RWPE2 (cell line): ENCODE measurements at regions not wholly inside any gene's neighbourhood (a gene's known extent, or its start where the extent isn't known, plus 50 kb on each side); places are given as distances from the start of the nearest gene placed in this dataset.

Source experiments
- ATAC-seq: fragments of 200-7000 bp; cut with Tn5 transposase; 3 replicates; pipeline ENCODE4 v1.9.1; 2021; ENCODE audit warnings: low read depth
- DNase-seq: peaks from one replicate; pipeline ENCODE4 v3.0.0-alpha.2; 2020; ENCODE audit warnings: low spot score
- H3K27ac ChIP-seq: fragments of 450-650 bp; 2 replicates; pipeline ENCODE4 v1.5.1; 2017; ENCODE audit warnings: mild to moderate bottlenecking; ENCODE audit not compliant: poor library complexity, severe bottlenecking
- H3K27me3 ChIP-seq: fragments of 250-450 bp; sonication (Bioruptor Pico); 2 replicates; pipeline ENCODE4 v1.5.1; 2021; ENCODE audit warnings: mild to moderate bottlenecking, moderate library complexity; ENCODE audit not compliant: insufficient read depth, poor library complexity, severe bottlenecking
- H3K36me3 ChIP-seq: fragments of 250-450 bp; sonication (Bioruptor Pico); 2 replicates; pipeline ENCODE4 v1.5.1; 2020; ENCODE audit warnings: low read depth, mild to moderate bottlenecking, moderate library complexity
- H3K4me1 ChIP-seq: fragments of 250-450 bp; sonication (Bioruptor Pico); 2 replicates; pipeline ENCODE4 v1.5.1; 2021; ENCODE audit warnings: mild to moderate bottlenecking, moderate library complexity; ENCODE audit not compliant: insufficient read depth, poor library complexity, severe bottlenecking
- H3K4me3 ChIP-seq: fragments of 250-450 bp; sonication (Bioruptor Pico); 2 replicates; pipeline ENCODE4 v1.5.1; 2021; ENCODE audit warnings: mild to moderate bottlenecking, moderate library complexity; ENCODE audit not compliant: severe bottlenecking
- H3K9me3 ChIP-seq: fragments of 250-450 bp; sonication (Bioruptor Pico); 2 replicates; pipeline ENCODE4 v1.5.1; 2021; ENCODE audit warnings: mild to moderate bottlenecking, moderate library complexity; ENCODE audit not compliant: severe bottlenecking
- CTCF ChIP-seq: fragments of 450-650 bp; IDR thresholded peaks from one replicate; pipeline ENCODE4 v1.5.1; 2017; ENCODE audit warnings: mild to moderate bottlenecking, moderate library complexity; ENCODE audit not compliant: poor library complexity, severe bottlenecking

GRCh38 chr4:110902500-110902899, 279.6 kb upstream of the PITX2 start:
- DNase-seq (no peak), ATAC-seq (peak; percentile 44; the same call in 2 of the 3 replicates)
- Histone ChIP-seq H3K27me3 (no peaks in the 10 kb centered on the region), H3K36me3 (no peaks in the 10 kb centered on the region), H3K4me1 (no peaks in the 10 kb centered on the region), H3K4me3 (no peak overlapping the region), H3K27ac (no peak overlapping the region), H3K9me3 (no peaks in the 10 kb centered on the region)
- TF ChIP-seq CTCF = no peak

GRCh38 chr4:110904435-110905065, 281.7 kb upstream of the PITX2 start:
- no peak for TF ChIP-seq CTCF
- no peak for ATAC-seq

GRCh38 chr4:110905367-110905766, 282.5 kb upstream of the PITX2 start:
- Histone ChIP-seq H3K4me1 (no peaks in the 10 kb centered on the region), H3K36me3 (no peaks in the 10 kb centered on the region), H3K27ac (no peak overlapping the region), H3K27me3 (no peaks in the 10 kb centered on the region), H3K4me3 (no peak overlapping the region), H3K9me3 (no peaks in the 10 kb centered on the region)
- DNase-seq (no peak), ATAC-seq (no peak)
- TF ChIP-seq CTCF = no peak

More at GRCh38 chr4:110904435-110905065, 281.7 kb upstream of the PITX2 start:
- Histone ChIP-seq H3K9me3 (no peaks in the 10 kb centered on the region), H3K27me3 (no peaks in the 10 kb centered on the region), H3K36me3 (no peaks in the 10 kb centered on the region), H3K4me1 (no peaks in the 10 kb centered on the region), H3K4me3 (no peak overlapping the region), H3K27ac (no peak overlapping the region)
- no peak for DNase-seq

GRCh38 chr4:110907801-110908313, 285.0 kb upstream of the PITX2 start:
- H3K27ac ChIP-seq = no peak overlapping the region
- TF ChIP-seq CTCF = no peak
- ATAC-seq (no peak), DNase-seq (no peak)
- no peaks in the 10 kb centered on the region for H3K36me3 ChIP-seq
- H3K4me1 ChIP-seq = no peaks in the 10 kb centered on the region
- no peaks in the 10 kb centered on the region for H3K27me3 ChIP-seq
- no peak overlapping the region for H3K4me3 ChIP-seq
- H3K9me3 ChIP-seq = no peaks in the 10 kb centered on the region

- no peak for TF ChIP-seq CTCF
- H3K27me3 ChIP-seq = no peaks in the 10 kb centered on the region
- H3K4me1 ChIP-seq = no peaks in the 10 kb centered on the region
- no peaks in the 10 kb centered on the region for H3K36me3 ChIP-seq
- no peak overlapping the region for H3K27ac ChIP-seq
- H3K9me3 ChIP-seq = no peaks in the 10 kb centered on the region
- H3K4me3 ChIP-seq = no peak overlapping the region
- ATAC-seq (no peak), DNase-seq (no peak)
These were observed 291.9 kb upstream of the PITX2 start for GRCh38 chr4:110914791-110915190.
